ENCODE measurements at regions not wholly inside any gene's neighbourhood (a gene's known extent, or its start where the extent isn't known, plus 50 kb on each side); places are given as distances from the start of the nearest gene placed in this dataset.

GRCh38 chr2:18860179-18860578 is 270.8 kb upstream of the NT5C1B start:
- no peak for DNase-seq

DNA sequence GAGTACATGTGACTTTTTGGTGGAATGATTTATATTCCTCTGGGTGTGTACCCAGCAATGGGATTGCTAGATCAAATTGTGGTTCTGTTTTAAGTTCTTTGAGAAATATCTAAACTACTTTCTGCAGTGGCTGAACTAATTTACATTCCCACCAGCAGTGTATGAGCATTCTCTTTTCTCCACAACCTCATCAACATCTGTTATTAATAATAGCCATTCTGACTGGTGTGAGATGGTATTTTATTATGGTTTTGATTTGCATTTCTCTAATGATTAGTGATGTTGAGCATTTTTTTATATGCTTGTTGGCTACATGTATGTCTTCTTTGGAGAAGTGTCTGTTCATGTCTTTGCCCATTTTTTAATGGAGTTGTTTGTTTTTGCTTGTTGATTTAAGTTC is 267.4 kb upstream of the NT5C1B start:
- DNase-seq, result no peak

GRCh38 chr2:18855027-18855426 is 265.7 kb upstream of the NT5C1B start:
- peak in 1 of 2 experiments; percentile 52 for DNase-seq

DNA sequence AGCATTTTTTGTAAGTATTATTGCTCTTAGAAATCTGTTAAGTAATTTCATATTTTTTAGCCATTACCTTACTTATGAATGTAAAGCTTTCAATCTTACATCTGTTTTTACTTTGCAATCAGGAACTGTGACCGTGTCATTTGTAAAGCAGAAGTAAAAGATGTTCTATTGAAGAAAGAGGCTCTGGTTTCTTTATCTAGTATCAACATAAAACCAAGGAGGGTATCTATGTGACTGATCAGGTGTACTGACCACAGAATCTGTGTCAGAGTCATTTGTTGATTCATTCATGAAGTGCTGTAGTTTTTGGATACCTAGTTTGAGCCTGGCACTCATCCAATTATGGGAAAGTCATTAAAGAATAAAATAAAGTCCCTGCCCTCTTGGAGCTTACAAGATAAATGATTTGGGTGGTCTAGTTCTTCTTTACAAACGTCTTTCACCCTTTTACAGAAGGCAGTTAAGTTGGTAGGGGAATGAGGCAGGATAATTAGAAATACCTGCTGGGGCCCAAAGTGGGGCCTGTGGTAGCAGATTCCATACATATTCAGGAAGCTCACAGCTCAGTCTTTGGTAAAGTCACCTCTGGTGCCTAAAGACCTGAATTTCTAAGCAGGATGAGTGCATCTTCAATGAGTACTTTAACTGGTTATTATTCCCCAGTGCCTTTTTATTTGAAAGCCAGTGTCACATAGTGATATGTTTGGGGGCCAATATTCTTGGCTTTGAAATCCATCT is 260.6 kb upstream of the NT5C1B start:
- DNase-seq, result no peak

GRCh38 chr2:18848646-18849045 is 259.3 kb upstream of the NT5C1B start:
- DNase-seq, result no peak

- DNase-seq, result no peak
Observed at GRCh38 chr2:18845854-18846445, 256.6 kb upstream of the NT5C1B start.

DNA sequence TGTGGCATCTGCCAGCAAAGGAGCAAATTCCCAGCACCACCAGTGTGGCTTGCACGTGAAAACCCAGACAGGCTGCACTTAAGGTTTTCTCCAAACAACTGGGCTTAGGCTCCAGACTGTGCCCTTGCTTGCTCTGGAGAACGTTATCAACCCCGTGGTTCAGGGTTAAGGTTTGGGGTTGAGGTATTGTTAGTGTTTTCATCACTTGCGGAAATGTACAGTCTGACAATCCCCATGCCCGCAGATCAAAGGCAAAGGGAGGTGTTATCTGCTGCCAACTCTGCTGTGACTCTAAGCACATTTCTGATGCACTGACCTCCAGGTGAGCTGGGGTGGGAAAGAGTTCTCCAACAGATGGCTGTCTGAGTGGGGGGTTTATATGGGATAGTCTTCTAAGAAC is 253.5 kb upstream of the NT5C1B start:
- no peak for DNase-seq

DNA sequence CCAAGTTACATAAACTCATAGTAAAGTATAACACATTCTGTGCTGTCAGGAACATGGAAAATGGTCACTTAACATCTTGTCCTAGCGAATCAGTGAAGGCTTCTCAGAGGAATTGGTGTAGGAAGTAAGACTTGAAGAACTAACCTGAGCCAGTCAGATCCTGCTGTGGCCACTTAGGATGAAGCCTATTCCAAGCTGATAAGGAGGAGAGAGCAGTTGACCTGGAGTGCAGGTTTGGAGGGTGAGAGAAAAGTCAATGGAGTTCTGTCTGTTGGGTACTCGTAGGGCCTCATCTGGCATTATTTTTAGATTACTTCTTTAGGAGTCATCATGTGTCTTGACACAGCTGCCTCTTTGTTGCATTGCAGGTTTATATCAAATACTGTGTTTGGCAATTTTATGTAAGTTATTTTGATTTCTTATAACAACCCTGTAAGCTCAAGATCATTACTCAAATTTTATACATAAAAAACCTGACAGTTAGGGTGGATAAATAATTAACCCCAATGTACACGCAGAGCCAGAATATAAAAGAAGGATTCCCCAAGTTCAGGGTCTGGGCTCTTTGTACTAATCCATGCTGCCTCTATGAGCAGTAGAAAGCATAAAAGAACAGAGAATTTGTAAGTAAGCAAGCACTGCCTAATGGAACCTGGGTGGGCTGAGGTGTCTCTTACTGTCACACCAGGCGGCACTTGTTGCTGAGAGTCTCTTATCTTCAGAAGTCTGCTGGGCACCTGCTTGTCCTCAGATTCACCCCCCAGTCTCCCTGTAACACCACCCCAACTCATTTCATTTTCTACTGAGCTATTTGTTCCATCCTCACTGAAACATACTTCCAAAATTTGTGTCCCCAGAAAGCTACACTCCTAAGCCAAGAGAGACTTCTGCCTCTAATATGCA is 252.1 kb upstream of the NT5C1B start:
- no peak for DNase-seq

- DNase-seq, result no peak
Observed at GRCh38 chr2:18837240-18837639, 247.9 kb upstream of the NT5C1B start.

DNA sequence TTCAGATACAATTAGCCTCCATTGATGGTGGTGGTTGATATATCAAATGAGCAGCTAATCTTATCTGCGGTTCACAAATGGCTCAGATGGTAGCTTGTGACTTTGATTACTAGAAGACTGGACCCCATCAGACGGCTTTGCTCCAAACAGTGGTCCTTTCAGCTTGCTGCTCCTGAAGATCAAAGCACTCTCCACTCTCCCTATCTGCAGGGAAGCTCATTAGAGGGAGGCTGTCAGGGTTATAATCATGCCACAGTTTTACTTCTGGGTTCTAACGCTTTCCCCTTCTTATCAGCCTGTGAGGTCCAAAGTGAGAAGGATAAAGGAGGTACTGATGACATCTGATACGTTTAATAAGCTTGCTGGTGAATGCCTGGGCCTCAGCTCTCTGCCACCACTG is 247.1 kb upstream of the NT5C1B start:
- no peak for DNase-seq

DNA sequence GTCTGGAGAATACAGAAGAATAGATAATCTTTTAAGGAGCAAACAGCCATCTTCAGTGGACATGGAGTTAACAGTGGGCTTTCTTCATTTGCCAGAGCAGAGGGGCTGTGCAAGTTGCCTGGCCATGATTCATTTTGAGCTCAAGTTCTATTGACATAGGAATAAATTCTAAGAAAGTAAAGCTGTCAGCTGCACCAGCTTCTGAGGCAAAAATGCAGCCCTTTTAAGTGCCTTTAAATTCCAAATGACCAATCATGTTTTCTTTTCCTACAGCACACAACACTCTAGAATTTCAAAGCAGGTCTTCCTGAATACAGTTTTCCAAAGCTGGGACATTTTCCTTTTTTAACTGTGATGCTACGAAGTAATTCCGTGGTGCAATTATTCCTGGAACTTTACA is 246.4 kb upstream of the NT5C1B start:
- DNase-seq, result no peak

- DNase-seq, result peak in 1 of 2 experiments; percentile 14
Observed at GRCh38 chr2:18834341-18834740, 245.0 kb upstream of the NT5C1B start.

DNA sequence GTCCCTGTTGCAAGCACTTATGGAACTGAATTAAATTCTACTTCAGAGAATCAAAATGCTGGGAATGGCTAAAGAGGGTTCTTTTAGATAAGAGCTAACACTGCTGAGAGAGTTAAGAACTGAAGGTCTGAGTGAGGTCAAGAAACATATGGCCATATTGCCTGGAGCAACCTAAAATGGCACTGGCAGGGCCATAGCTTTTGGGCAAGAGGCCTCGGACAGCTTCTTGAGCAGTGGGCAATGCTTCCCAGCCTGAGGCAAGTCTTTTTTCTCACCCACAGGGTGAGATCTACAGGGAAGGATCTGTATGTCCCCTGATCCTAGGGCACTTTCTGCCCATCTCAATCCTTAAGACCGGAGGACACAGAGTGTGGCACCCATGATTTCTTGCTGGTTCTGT is 244.6 kb upstream of the NT5C1B start:
- DNase-seq, result no peak

GRCh38 chr2:18831916-18832510 is 242.6 kb upstream of the NT5C1B start:
- DNase-seq, result no peak

GRCh38 chr2:18830962-18831361 is 241.6 kb upstream of the NT5C1B start:
- DNase-seq, result no peak

DNA sequence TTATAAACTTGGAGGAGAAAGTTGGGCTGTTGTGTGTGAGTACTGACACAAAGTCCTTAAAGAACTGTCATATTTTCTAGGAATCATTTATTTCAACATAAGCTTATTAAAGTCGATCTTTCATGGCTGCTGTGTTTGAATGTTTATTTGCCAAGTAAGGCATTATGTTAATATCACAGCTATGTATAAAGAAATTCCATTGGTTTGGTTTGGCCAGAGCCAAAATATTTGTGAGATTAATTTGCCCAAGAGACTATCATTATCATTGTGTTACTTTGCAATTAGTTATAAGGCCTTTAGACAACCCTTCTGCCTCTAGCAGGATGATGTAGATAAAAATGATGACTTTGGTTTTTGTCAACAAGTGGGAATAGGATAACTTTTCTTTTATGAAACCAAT is 240.6 kb upstream of the NT5C1B start:
- DNase-seq, result no peak

DNA sequence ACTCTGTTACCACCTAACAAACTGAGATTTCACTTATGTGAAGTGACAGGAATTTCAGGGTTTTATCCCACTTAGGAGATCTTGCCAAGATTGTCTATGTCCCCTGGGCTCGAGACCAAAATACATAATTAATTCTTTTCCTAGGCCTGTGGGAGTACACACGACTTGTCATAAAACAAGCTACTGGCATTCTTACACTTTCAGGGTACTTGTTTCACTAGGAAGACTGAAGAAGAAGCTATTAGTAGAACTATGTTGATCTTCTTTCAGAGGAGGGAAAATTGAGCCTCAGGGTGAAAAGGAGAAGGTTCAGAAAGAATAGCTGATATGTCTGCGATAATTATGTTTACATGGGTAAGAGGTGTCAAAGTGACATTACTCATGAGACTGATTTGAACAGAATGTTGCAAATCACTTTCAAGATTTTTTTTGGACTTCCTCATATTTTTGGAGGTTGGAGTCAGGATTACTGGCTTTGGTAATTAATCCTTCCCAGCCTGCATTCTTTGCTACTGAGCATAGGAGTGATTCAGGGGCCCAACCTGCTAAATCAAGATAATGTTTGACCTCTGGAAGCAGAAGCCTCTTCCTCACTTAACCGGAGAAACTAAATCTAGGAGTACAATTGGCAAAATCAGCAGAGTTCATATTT is 240.0 kb upstream of the NT5C1B start:
- DNase-seq, result peak; percentile 49 to 76

GRCh38 chr2:18828296-18828695 is 238.9 kb upstream of the NT5C1B start:
- no peak for DNase-seq

GRCh38 chr2:18825838-18826237 is 236.5 kb upstream of the NT5C1B start:
- no peak for DNase-seq

GRCh38 chr2:18824915-18825314 is 235.5 kb upstream of the NT5C1B start:
- DNase-seq, result no peak

DNA sequence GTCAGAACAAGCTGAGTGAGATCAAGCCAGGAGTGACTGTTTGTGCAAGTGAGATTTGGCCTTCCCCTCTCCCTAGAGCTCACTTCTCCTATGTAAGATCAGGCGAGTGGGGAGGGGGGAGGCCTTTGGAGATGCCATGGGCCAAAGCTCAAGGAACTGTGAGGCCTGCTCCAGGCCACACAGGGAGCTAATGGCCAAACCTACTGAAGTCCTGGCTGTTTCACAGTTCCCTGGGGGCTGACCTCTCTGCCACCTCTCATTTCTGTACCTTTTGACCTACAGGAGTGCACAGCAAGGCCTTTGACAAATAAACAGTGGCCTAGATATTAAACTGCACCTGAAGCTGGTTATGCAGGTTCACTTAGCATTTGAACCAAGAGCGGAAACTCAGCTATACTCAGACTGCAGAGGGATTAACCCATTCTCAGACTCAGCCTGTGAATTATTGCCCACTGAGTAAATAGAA is 235.0 kb upstream of the NT5C1B start:
- no peak for DNase-seq

DNA sequence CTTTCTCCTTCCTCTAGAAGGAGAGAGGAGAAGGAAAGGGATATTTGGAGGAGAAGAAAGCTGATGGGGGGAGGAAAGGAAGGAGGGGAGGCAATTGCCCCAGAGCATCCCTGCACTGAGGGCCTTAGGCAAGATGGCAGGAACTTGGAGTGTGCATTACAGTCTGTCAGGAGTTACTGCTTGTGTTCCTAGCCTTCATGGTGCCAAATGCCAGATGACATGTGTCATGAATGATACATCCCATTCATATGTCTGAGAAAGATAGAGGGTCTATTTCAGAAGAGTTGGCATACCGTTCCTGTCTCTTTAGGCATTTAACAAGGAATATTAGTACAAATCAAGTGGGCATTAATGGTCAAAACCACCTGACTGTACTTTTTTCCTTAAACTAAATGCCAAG is 232.1 kb upstream of the NT5C1B start:
- no peak for DNase-seq

GRCh38 chr2:18820966-18821365 is 231.6 kb upstream of the NT5C1B start:
- no peak for DNase-seq

Measured in SW 1271 (cell line).